Epithelial cell of proximal tubule (primary cell): ENCODE measurements at regions not wholly inside any gene's neighbourhood (a gene's known extent, or its start where the extent isn't known, plus 50 kb on each side); places are given as distances from the start of the nearest gene placed in this dataset.

Experiments used
- DNase-seq: peaks from one replicate; pipeline ENCODE4 v3.0.0-alpha.2; 2011; ENCODE audit warnings: low read depth
- H3K4me3 ChIP-seq: 2 replicates; pipeline ENCODE4 v1.5.1; 2011; ENCODE audit warnings: low read depth, mild to moderate bottlenecking, low read length
- TF ChIP-seq, protein P1 (sequence below): conservative IDR thresholded peaks from 2 replicates; pipeline ENCODE4 v1.5.1; 2012; ENCODE audit warnings: low read depth, mild to moderate bottlenecking, low read length

- no peak for DNase-seq
- no peak overlapping the region for H3K4me3 ChIP-seq
- TF ChIP-seq, protein P1, sequence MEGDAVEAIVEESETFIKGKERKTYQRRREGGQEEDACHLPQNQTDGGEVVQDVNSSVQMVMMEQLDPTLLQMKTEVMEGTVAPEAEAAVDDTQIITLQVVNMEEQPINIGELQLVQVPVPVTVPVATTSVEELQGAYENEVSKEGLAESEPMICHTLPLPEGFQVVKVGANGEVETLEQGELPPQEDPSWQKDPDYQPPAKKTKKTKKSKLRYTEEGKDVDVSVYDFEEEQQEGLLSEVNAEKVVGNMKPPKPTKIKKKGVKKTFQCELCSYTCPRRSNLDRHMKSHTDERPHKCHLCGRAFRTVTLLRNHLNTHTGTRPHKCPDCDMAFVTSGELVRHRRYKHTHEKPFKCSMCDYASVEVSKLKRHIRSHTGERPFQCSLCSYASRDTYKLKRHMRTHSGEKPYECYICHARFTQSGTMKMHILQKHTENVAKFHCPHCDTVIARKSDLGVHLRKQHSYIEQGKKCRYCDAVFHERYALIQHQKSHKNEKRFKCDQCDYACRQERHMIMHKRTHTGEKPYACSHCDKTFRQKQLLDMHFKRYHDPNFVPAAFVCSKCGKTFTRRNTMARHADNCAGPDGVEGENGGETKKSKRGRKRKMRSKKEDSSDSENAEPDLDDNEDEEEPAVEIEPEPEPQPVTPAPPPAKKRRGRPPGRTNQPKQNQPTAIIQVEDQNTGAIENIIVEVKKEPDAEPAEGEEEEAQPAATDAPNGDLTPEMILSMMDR = no peak
Measured at GRCh38 chr3:113105093-113105449, 106.3 kb upstream of the BOC start.

DNA sequence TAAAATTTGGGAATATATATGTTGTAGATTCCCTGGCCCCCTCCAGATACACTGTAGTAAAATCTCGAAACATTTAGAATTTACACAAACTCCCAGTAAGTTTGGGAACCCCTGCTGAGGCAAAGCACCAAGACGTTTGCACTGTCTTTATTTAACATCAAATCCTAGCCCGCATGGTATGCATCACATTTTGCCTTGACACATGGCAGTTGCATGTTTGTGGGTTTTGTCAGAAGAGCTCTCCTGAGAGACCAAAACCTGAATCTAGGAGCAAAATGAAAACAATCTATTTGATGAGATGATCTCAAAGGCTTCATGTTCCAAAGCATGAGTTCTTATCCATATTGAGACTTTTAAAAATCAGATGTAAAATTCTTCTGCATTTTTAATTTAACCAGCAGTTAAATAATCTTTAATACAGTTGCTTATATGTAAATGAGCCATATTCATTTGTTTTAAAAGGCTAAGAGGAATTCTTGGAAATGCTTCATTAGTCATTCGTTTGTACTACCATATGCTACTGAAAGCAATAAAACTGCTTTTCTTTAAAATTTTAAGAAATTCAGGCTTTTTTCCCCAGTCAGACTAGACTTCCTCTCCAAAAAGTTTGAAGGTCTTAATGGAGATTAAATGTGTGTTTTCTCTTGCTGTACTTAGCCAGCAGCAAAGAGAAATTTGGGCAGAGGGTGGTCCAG is 105.2 kb upstream of the BOC start:
- DNase-seq = no peak
- TF ChIP-seq, protein P1 = no peak
- H3K4me3 ChIP-seq = no peak overlapping the region

GRCh38 chr3:113110267-113110666 is 101.1 kb upstream of the BOC start:
- no peak for DNase-seq
- TF ChIP-seq, protein P1 = no peak
- no peak overlapping the region for H3K4me3 ChIP-seq

DNA sequence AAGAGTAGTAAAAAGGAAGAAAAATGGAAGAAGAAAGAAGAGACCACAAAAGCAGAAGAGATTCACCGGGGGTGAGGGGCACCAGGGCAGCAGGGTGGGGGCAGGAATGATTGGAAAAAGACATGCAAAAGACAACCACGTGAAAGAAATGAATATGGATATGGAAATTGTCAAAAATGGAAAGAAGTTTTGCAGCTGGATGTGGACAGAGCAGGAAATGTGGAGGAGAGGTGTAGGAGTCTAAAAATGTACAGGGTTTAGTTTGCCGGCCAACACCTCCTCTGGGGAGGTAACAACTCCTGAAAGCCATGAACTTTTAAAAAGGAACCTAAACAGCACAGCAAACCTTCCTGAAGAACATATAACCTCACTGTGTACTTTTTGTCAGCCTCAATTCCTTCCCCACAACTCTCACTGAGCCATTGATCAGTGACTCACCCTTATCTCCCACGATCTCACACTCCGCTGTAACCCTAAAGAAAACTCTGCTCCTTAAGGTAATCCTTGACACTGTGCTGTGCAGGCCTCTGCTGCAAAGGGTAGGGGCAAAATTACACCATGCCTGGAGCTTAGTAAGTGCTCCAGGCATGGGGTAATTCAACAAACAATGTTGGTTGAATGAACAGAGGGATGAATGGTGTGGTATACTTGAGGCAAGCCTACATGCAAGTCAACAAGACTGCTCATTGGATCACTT is 100.2 kb upstream of the BOC start:
- TF ChIP-seq, protein P1 = no peak
- no peak for DNase-seq
- no peak overlapping the region for H3K4me3 ChIP-seq

GRCh38 chr3:113113361-113113760 is 98.0 kb upstream of the BOC start:
- no peak for DNase-seq
- no peak overlapping the region for H3K4me3 ChIP-seq
- TF ChIP-seq, protein P1 = no peak

DNA sequence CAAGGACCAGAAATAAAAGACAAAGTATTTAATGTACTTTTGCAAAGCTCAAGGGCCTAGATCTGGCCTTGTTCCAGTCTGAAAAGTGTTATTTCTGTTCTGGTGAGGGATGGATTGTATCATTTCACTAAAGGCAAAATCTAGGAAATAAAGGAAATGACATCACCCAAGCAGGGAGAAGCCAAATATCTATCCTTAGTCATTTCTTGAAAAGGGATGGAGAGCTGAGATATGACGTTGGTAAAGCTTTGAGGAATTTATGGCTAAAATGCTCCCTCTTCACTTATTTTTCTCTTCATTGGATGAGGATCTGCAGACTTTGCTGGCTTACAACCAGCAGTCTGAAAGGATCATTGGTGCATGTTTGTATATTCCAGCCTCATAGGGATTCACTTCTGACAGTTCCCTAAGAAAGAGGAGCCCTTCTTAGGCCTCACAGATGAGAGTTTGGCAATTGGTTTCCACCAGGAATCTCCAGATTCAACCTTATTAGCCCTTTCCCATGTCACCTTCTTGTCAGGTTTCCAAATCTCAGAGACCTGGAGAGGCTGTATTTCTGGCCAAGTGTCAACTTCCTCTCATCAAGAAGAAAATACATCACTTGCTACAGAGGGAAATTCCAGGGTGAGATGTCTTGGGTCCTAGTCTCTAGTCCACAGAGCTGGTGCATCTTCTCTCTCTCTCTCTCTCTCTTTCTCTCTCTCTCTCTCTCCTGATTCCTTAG is 93.7 kb upstream of the BOC start:
- H3K4me3 ChIP-seq = no peak overlapping the region
- TF ChIP-seq, protein P1 = no peak
- DNase-seq = no peak
